ENCODE measurements at regions not wholly inside any gene's neighbourhood (a gene's known extent, or its start where the extent isn't known, plus 50 kb on each side); places are given as distances from the start of the nearest gene placed in this dataset.

GRCh38 chr2:104033399-104033798 lies 820.5 kb upstream of the POU3F3 start:
- Histone ChIP-seq H3K36me3 (ENCODE audit: control insufficient read depth, insufficient read depth, low read length) (no peaks in the 10 kb centered on the region), H3K27ac (ENCODE audit: low read depth, low read length) (no peak overlapping the region), H3K4me1 (ENCODE audit: control insufficient read depth, insufficient read depth, low read length) (no peaks in the 10 kb centered on the region), H3K27me3 (ENCODE audit: control insufficient read depth, insufficient read depth, low read length) (no peaks in the 10 kb centered on the region), H3K9ac (ENCODE audit: low read depth, low read length) (no peak overlapping the region), H3K4me3 (ENCODE audit: low read depth, low read length) (no peak overlapping the region), H3K9me3 (ENCODE audit: control insufficient read depth, insufficient read depth, low read length) (no peaks in the 10 kb centered on the region)

- Histone ChIP-seq H3K4me3 (ENCODE audit: low read depth, low read length) (no peak overlapping the region), H3K9ac (ENCODE audit: low read depth, low read length) (no peak overlapping the region), H3K36me3 (ENCODE audit: control insufficient read depth, insufficient read depth, low read length) (no peaks in the 10 kb centered on the region), H3K4me1 (ENCODE audit: control insufficient read depth, insufficient read depth, low read length) (peaks cover 11% of the 10 kb centered on the region), H3K27ac (ENCODE audit: low read depth, low read length) (no peak overlapping the region), H3K27me3 (ENCODE audit: control insufficient read depth, insufficient read depth, low read length) (no peaks in the 10 kb centered on the region), H3K9me3 (ENCODE audit: control insufficient read depth, insufficient read depth, low read length) (no peaks in the 10 kb centered on the region)
Observed at GRCh38 chr2:104040771-104041170, 813.1 kb upstream of the POU3F3 start.

DNA sequence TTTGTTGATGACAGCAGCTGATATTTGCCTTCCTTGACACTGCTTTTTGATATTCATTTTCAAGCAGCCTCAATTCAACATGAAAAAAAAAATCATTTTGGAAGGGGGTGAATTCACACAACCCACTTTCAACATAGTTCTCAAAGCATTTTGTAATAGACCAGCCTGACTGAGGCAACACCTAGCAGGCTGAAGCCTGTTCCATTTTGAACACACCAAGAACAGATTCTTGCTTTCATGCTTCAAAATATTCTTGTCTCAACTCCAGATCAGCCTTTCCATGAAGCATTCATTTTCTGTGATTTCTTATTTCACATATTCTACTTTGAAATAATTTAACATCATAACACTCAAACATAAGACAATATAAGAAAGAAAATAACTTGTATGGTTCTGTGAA lies 812.6 kb upstream of the POU3F3 start:
- H3K9me3 ChIP-seq (ENCODE audit: control insufficient read depth, insufficient read depth, low read length), result no peaks in the 10 kb centered on the region
- no peak overlapping the region for H3K4me3 ChIP-seq (ENCODE audit: low read depth, low read length)
- no peaks in the 10 kb centered on the region for H3K36me3 ChIP-seq (ENCODE audit: control insufficient read depth, insufficient read depth, low read length)
- no peak overlapping the region for H3K9ac ChIP-seq (ENCODE audit: low read depth, low read length)
- no peak overlapping the region for H3K27ac ChIP-seq (ENCODE audit: low read depth, low read length)
- no peaks in the 10 kb centered on the region for H3K27me3 ChIP-seq (ENCODE audit: control insufficient read depth, insufficient read depth, low read length)
- peaks cover 11% of the 10 kb centered on the region for H3K4me1 ChIP-seq (ENCODE audit: control insufficient read depth, insufficient read depth, low read length)

DNA sequence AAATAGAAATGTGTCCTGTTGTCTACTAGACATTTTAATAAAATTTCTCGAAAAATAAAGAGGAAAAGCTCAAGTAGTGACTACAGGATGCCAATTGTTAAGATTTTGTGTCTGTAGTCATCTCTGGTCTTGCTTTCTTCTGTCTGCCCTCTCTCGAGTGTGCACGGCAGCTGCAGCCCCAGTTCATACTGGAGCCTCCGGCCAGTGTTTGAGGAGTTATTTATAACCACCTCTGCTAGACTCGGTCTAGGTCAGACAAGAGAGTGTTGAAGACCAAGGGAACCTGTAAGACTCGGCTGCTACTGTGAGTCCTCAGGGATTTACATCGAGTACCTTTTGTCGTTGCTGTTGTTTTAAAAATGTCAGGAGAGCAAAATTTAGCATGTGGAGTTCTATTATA lies 810.1 kb upstream of the POU3F3 start:
- Histone ChIP-seq H3K9ac (ENCODE audit: low read depth, low read length) (no peak overlapping the region), H3K27me3 (ENCODE audit: control insufficient read depth, insufficient read depth, low read length) (no peaks in the 10 kb centered on the region), H3K27ac (ENCODE audit: low read depth, low read length) (no peak overlapping the region), H3K9me3 (ENCODE audit: control insufficient read depth, insufficient read depth, low read length) (no peaks in the 10 kb centered on the region), H3K4me1 (ENCODE audit: control insufficient read depth, insufficient read depth, low read length) (peaks cover 11% of the 10 kb centered on the region), H3K36me3 (ENCODE audit: control insufficient read depth, insufficient read depth, low read length) (no peaks in the 10 kb centered on the region), H3K4me3 (ENCODE audit: low read depth, low read length) (no peak overlapping the region)

GRCh38 chr2:104045071-104045470 lies 808.8 kb upstream of the POU3F3 start:
- Histone ChIP-seq H3K4me1 (ENCODE audit: control insufficient read depth, insufficient read depth, low read length) (peaks cover 12% of the 10 kb centered on the region), H3K9me3 (ENCODE audit: control insufficient read depth, insufficient read depth, low read length) (no peaks in the 10 kb centered on the region), H3K27me3 (ENCODE audit: control insufficient read depth, insufficient read depth, low read length) (no peaks in the 10 kb centered on the region), H3K27ac (ENCODE audit: low read depth, low read length) (no peak overlapping the region), H3K9ac (ENCODE audit: low read depth, low read length) (no peak overlapping the region), H3K36me3 (ENCODE audit: control insufficient read depth, insufficient read depth, low read length) (no peaks in the 10 kb centered on the region), H3K4me3 (ENCODE audit: low read depth, low read length) (no peak overlapping the region)

DNA sequence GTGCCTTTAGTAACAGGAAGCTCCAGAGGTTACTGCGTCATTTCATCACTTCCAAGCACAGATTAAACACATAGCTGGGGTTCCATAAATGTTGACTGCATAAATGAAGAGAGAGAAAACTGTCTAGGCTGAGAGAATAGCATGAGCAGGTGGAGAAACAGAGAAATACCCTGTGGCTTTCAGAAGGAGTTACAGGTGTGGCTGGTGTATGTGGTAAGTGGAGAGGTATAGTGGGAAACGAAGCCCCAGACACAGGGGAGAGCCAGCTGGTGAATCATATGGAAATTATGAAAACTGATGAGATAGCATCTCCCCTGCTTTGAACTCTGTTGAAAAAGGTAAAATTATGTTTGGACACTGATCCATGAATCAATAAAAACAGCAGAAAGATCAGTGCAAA lies 807.4 kb upstream of the POU3F3 start:
- Histone ChIP-seq H3K27me3 (ENCODE audit: control insufficient read depth, insufficient read depth, low read length) (no peaks in the 10 kb centered on the region), H3K9ac (ENCODE audit: low read depth, low read length) (no peak overlapping the region), H3K4me3 (ENCODE audit: low read depth, low read length) (no peak overlapping the region), H3K27ac (ENCODE audit: low read depth, low read length) (no peak overlapping the region), H3K9me3 (ENCODE audit: control insufficient read depth, insufficient read depth, low read length) (no peaks in the 10 kb centered on the region), H3K36me3 (ENCODE audit: control insufficient read depth, insufficient read depth, low read length) (no peaks in the 10 kb centered on the region), H3K4me1 (ENCODE audit: control insufficient read depth, insufficient read depth, low read length) (peaks cover 8% of the 10 kb centered on the region; the same call in 1 of the 2 replicates)

DNA sequence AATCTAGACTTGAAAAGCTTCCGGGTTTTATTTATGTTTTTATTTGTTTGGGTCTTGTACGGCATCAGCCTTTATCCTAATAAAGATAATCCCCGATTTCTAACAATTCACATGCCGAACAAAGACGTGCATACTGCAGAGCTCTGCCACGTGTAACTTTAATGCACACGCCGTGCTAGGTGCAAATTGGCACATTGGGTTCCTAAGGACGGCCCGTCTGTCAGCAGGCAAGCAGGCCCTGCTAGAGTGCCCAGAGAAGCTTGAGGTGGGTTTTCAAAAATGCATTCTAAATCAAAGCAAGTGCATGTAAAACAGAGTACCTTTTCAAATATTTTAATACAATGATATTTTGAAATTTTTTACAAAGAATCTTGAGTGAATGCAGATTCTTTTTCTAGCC lies 806.4 kb upstream of the POU3F3 start:
- Histone ChIP-seq H3K4me3 (ENCODE audit: low read depth, low read length) (no peak overlapping the region), H3K9ac (ENCODE audit: low read depth, low read length) (no peak overlapping the region), H3K27me3 (ENCODE audit: control insufficient read depth, insufficient read depth, low read length) (no peaks in the 10 kb centered on the region), H3K9me3 (ENCODE audit: control insufficient read depth, insufficient read depth, low read length) (no peaks in the 10 kb centered on the region), H3K27ac (ENCODE audit: low read depth, low read length) (no peak overlapping the region), H3K4me1 (ENCODE audit: control insufficient read depth, insufficient read depth, low read length) (peaks cover 18% of the 10 kb centered on the region), H3K36me3 (ENCODE audit: control insufficient read depth, insufficient read depth, low read length) (no peaks in the 10 kb centered on the region)

DNA sequence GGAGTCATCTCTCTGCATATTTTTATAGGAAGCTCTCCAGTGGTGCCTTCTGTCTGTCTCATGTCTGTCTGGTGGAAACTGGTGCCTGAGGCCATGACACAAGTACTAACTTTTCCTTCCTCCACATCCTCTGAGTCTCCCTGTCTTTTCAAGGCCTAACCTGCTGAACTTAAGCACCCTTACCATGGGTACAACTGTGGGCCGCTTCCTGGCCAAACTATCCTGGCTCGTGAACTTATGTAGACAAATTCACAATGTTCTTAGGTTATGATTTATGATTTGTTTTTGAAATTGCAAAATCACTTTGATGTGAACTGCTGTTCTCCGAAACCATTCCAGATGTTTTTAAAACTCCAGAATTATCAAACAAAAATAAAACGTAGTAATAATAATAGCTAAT lies 804.5 kb upstream of the POU3F3 start:
- H3K27me3 ChIP-seq (ENCODE audit: control insufficient read depth, insufficient read depth, low read length), result no peaks in the 10 kb centered on the region
- no peak overlapping the region for H3K9ac ChIP-seq (ENCODE audit: low read depth, low read length)
- no peak overlapping the region for H3K27ac ChIP-seq (ENCODE audit: low read depth, low read length)
- H3K9me3 ChIP-seq (ENCODE audit: control insufficient read depth, insufficient read depth, low read length), result no peaks in the 10 kb centered on the region
- no peak overlapping the region for H3K4me3 ChIP-seq (ENCODE audit: low read depth, low read length)
- no peaks in the 10 kb centered on the region for H3K36me3 ChIP-seq (ENCODE audit: control insufficient read depth, insufficient read depth, low read length)
- H3K4me1 ChIP-seq (ENCODE audit: control insufficient read depth, insufficient read depth, low read length), result peaks cover 18% of the 10 kb centered on the region

- Histone ChIP-seq H3K27ac (ENCODE audit: low read depth, low read length) (no peak overlapping the region), H3K9ac (ENCODE audit: low read depth, low read length) (no peak overlapping the region), H3K4me1 (ENCODE audit: control insufficient read depth, insufficient read depth, low read length) (peaks cover 18% of the 10 kb centered on the region), H3K9me3 (ENCODE audit: control insufficient read depth, insufficient read depth, low read length) (no peaks in the 10 kb centered on the region), H3K36me3 (ENCODE audit: control insufficient read depth, insufficient read depth, low read length) (no peaks in the 10 kb centered on the region), H3K27me3 (ENCODE audit: control insufficient read depth, insufficient read depth, low read length) (no peaks in the 10 kb centered on the region), H3K4me3 (ENCODE audit: low read depth, low read length) (no peak overlapping the region)
Observed at GRCh38 chr2:104049981-104050380, 803.9 kb upstream of the POU3F3 start.

DNA sequence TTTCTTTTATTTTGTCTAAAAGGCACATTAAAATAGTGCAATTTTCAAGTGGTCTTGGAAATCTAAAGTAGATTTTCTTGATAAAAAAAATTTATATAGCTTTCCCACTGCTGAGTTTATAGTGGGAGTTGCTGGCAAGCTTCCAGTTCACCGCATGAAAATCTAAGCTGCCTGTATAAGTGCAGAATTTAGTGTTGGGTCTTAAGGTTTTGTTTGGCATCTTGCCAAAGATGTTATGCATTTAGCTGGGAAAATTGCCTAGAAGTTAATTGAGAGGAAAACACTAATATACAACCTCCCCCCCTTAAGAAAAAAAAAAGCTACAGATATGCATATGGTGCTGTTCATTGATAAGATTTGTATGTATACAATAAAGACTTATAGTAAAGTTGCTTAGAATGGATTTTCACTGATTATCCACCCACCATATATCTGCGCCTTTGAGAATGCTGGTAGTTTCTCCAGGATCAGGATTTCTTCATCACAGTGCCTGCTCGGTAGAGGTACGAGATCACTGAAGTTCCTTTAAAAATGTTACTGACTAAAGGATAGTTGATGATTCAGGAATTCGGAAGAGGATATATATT lies 803.2 kb upstream of the POU3F3 start:
- Histone ChIP-seq H3K9me3 (ENCODE audit: control insufficient read depth, insufficient read depth, low read length) (no peaks in the 10 kb centered on the region), H3K9ac (ENCODE audit: low read depth, low read length) (no peak overlapping the region), H3K4me1 (ENCODE audit: control insufficient read depth, insufficient read depth, low read length) (peaks cover 18% of the 10 kb centered on the region), H3K27me3 (ENCODE audit: control insufficient read depth, insufficient read depth, low read length) (no peaks in the 10 kb centered on the region), H3K4me3 (ENCODE audit: low read depth, low read length) (no peak overlapping the region), H3K27ac (ENCODE audit: low read depth, low read length) (no peak overlapping the region), H3K36me3 (ENCODE audit: control insufficient read depth, insufficient read depth, low read length) (no peaks in the 10 kb centered on the region)

GRCh38 chr2:104051766-104052165 lies 802.1 kb upstream of the POU3F3 start:
- Histone ChIP-seq H3K27ac (ENCODE audit: low read depth, low read length) (no peak overlapping the region), H3K9ac (ENCODE audit: low read depth, low read length) (no peak overlapping the region), H3K4me1 (ENCODE audit: control insufficient read depth, insufficient read depth, low read length) (peaks cover 18% of the 10 kb centered on the region), H3K4me3 (ENCODE audit: low read depth, low read length) (no peak overlapping the region), H3K27me3 (ENCODE audit: control insufficient read depth, insufficient read depth, low read length) (no peaks in the 10 kb centered on the region), H3K36me3 (ENCODE audit: control insufficient read depth, insufficient read depth, low read length) (no peaks in the 10 kb centered on the region), H3K9me3 (ENCODE audit: control insufficient read depth, insufficient read depth, low read length) (no peaks in the 10 kb centered on the region)

GRCh38 chr2:104052356-104052755 lies 801.6 kb upstream of the POU3F3 start:
- Histone ChIP-seq H3K4me1 (ENCODE audit: control insufficient read depth, insufficient read depth, low read length) (peaks cover 18% of the 10 kb centered on the region), H3K36me3 (ENCODE audit: control insufficient read depth, insufficient read depth, low read length) (no peaks in the 10 kb centered on the region), H3K4me3 (ENCODE audit: low read depth, low read length) (no peak overlapping the region), H3K27ac (ENCODE audit: low read depth, low read length) (no peak overlapping the region), H3K9me3 (ENCODE audit: control insufficient read depth, insufficient read depth, low read length) (no peaks in the 10 kb centered on the region), H3K9ac (ENCODE audit: low read depth, low read length) (no peak overlapping the region), H3K27me3 (ENCODE audit: control insufficient read depth, insufficient read depth, low read length) (no peaks in the 10 kb centered on the region)
